HEK293 (cell line): ENCODE measurements at regions not wholly inside any gene's neighbourhood (a gene's known extent, or its start where the extent isn't known, plus 50 kb on each side); places are given as distances from the start of the nearest gene placed in this dataset.
A peak's percentile ranks its signal among the peaks of the same experiment; 100 is the strongest.

Source experiments
- CTCF ChIA-PET: fragments of 350-600 bp; formaldehyde crosslinking; extraction: SDS; loops from one replicate; lab custom pipeline; 2021; ENCODE audit warnings: antibody characterized with exemption; lab: Yijun Ruan, JAX
- POLR2A ChIA-PET: fragments of 300-600 bp; formaldehyde crosslinking; extraction: SDS; loops from one replicate; lab custom pipeline; 2020; ENCODE audit warnings: antibody characterized with exemption, inconsistent platforms; lab: Yijun Ruan, JAX
- H3K27ac ChIP-seq: fragments of 200-500 bp; sonication (Bioruptor generic); 2 replicates; pipeline ENCODE4 v1.5.1; 2014; ENCODE audit warnings: low read depth, low read length, control low read depth, inconsistent platforms; ENCODE audit errors: extremely low read depth
- H3K36me3 ChIP-seq, 2 experiments: fragments of 200-500 bp in 1 of 2; sonication (Bioruptor generic) in 1 of 2; 1 replicate in 1 of 2; 2 replicates in 1 of 2; pipeline ENCODE4 v1.5.1; 2014 to 2017; ENCODE audit warnings: inconsistent platforms in 2 of 2, low read length in 2 of 2; ENCODE audit not compliant: control insufficient read depth in 2 of 2, insufficient read depth in 1 of 2
- H3K4me1 ChIP-seq: fragments of 200-500 bp; sonication (Bioruptor generic); 2 replicates; pipeline ENCODE4 v1.5.1; 2014; ENCODE audit warnings: mild to moderate bottlenecking, low read length, inconsistent platforms; ENCODE audit not compliant: control insufficient read depth, insufficient read depth
- H3K4me3 ChIP-seq: 2 replicates; pipeline ENCODE4 v1.5.1; 2011; ENCODE audit warnings: low read depth, mild to moderate bottlenecking, control low read depth, low read length, moderate library complexity
- H3K9me3 ChIP-seq: fragments of 200-500 bp; sonication (Bioruptor generic); 2 replicates; pipeline ENCODE4 v1.5.1; 2014; ENCODE audit warnings: low read depth, low read length, inconsistent platforms; ENCODE audit not compliant: control insufficient read depth, insufficient read depth
- INSM2 ChIP-seq: fragments of 450-650 bp; formaldehyde crosslinking; IDR thresholded peaks from 2 replicates; pipeline ENCODE4 v1.5.1; 2016; ENCODE audit warnings: missing biosample characterization, missing genetic modification characterization
- PRDM2 ChIP-seq: fragments of 450-650 bp; formaldehyde crosslinking; IDR thresholded peaks from 2 replicates; pipeline ENCODE4 v1.5.1; 2016; ENCODE audit warnings: missing biosample characterization, missing genetic modification characterization, borderline replicate concordance
- YY1 ChIP-seq: fragments of 450-650 bp; formaldehyde crosslinking; IDR thresholded peaks from 2 replicates; pipeline ENCODE4 v1.5.1; 2018; ENCODE audit warnings: missing biosample characterization, missing genetic modification characterization
- ZNF114 ChIP-seq: fragments of 450-650 bp; formaldehyde crosslinking; IDR thresholded peaks from 2 replicates; pipeline ENCODE4 v1.5.0; 2017; ENCODE audit warnings: missing biosample characterization, missing genetic modification characterization
- ZNF174 ChIP-seq: fragments of 450-650 bp; formaldehyde crosslinking; IDR thresholded peaks from 2 replicates; pipeline ENCODE4 v1.5.0; 2017; ENCODE audit warnings: missing biosample characterization, mild to moderate bottlenecking, missing genetic modification characterization
- ZNF202 ChIP-seq: fragments of 450-650 bp; formaldehyde crosslinking; IDR thresholded peaks from 2 replicates; pipeline ENCODE4 v1.5.1; 2016; ENCODE audit warnings: missing biosample characterization, missing genetic modification characterization, borderline replicate concordance
- ZNF211 ChIP-seq: fragments of 450-650 bp; formaldehyde crosslinking; IDR thresholded peaks from 2 replicates; pipeline ENCODE4 v1.5.1; 2016; ENCODE audit warnings: low read depth, missing biosample characterization, missing genetic modification characterization
- ZNF223 ChIP-seq: fragments of 450-650 bp; formaldehyde crosslinking; IDR thresholded peaks from 2 replicates; pipeline ENCODE4 v1.5.1; 2016; ENCODE audit warnings: missing biosample characterization, missing genetic modification characterization
- ZNF350 ChIP-seq: fragments of 450-650 bp; formaldehyde crosslinking; IDR thresholded peaks from 2 replicates; pipeline ENCODE4 v1.5.0; 2017; ENCODE audit warnings: missing biosample characterization, mild to moderate bottlenecking, missing genetic modification characterization
- ZNF473 ChIP-seq: fragments of 450-650 bp; formaldehyde crosslinking; IDR thresholded peaks from 2 replicates; pipeline ENCODE4 v1.5.1; 2017; ENCODE audit warnings: missing biosample characterization, missing genetic modification characterization
- ZNF549 ChIP-seq: fragments of 450-650 bp; IDR thresholded peaks from 2 replicates; pipeline ENCODE4 v1.5.1; 2018; ENCODE audit warnings: missing biosample characterization, missing genetic modification characterization, mild to moderate bottlenecking, inconsistent platforms, moderate library complexity
- ZNF580 ChIP-seq: fragments of 450-650 bp; formaldehyde crosslinking; IDR thresholded peaks from 2 replicates; pipeline ENCODE4 v1.5.1; 2016; ENCODE audit warnings: missing biosample characterization, missing genetic modification characterization
- ZNF747 ChIP-seq: fragments of 450-650 bp; formaldehyde crosslinking; IDR thresholded peaks from 2 replicates; pipeline ENCODE4 v1.5.1; 2016; ENCODE audit warnings: missing biosample characterization, missing genetic modification characterization
- ZSCAN23 ChIP-seq: fragments of 450-650 bp; formaldehyde crosslinking; IDR thresholded peaks from 2 replicates; pipeline ENCODE4 v1.5.1; 2016; ENCODE audit warnings: missing biosample characterization, missing genetic modification characterization
- TF ChIP-seq, protein P1 (sequence below): fragments of 450-650 bp; IDR thresholded peaks from 2 replicates; pipeline ENCODE4 v1.5.1; 2018; ENCODE audit warnings: missing biosample characterization, mild to moderate bottlenecking, missing genetic modification characterization

DNA sequence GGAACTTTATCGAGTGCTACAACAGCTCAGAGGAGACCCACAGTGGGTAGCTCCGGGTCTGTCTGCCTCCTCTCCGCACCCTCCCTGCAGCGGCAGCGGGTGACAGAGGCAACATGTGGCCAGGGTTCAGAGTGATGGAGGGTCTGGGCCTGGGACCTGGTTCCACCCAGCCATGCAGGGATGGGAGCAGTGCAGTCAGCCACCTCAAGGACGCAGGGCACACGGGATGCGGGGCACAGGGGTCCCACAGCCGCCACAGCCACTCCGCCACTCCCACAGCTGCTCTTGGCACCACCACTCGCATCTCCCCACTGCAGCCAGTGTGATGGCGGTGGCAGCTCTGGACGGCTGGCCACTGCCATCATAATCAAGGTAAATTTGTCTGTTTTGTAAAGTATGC lies 892.9 kb downstream of the OLFM4 start:
- no peak overlapping the region for H3K4me3 ChIP-seq
- no peaks in the 10 kb centered on the region for H3K36me3 ChIP-seq
- H3K9me3 ChIP-seq: no peaks in the 10 kb centered on the region
- no peak overlapping the region for H3K27ac ChIP-seq
- TF ChIP-seq YY1 (tag by site-specific recombination) (no peak), ZNF202 (tag by site-specific recombination) (0 out of 2 replicates have a peak, but pooled peaks have one; percentile 54)
- POLR2A ChIA-PET: no interaction called here
- CTCF ChIA-PET: no interaction called here
- no peaks in the 10 kb centered on the region for H3K4me1 ChIP-seq

GRCh38 chr13:53941588-53942190 lies 913.1 kb downstream of the OLFM4 start:
- Histone ChIP-seq H3K4me1 (no peaks in the 10 kb centered on the region), H3K4me3 (no peak overlapping the region), H3K9me3 (no peaks in the 10 kb centered on the region), H3K36me3 (no peaks in the 10 kb centered on the region), H3K27ac (no peak overlapping the region)
- no peak for TF ChIP-seq INSM2 (tag by site-specific recombination)
- no peak for TF ChIP-seq ZNF747 (tag by site-specific recombination)
- TF ChIP-seq ZNF114: no peak
- no peak for TF ChIP-seq ZNF211 (tag by site-specific recombination)
- TF ChIP-seq ZSCAN23 (tag by site-specific recombination): no peak
- TF ChIP-seq PRDM2 (tag by site-specific recombination): no peak
- TF ChIP-seq ZNF473 (tag by site-specific recombination): no peak
- ChIA-PET CTCF (no interaction called here), POLR2A (no interaction called here)

GRCh38 chr13:53946500-53946899 lies 917.9 kb downstream of the OLFM4 start:
- POLR2A ChIA-PET: no interaction called here

More at GRCh38 chr13:53946500-53946899, 917.9 kb downstream of the OLFM4 start:
- H3K4me1 ChIP-seq: no peaks in the 10 kb centered on the region
- CTCF ChIA-PET: interaction anchor here (0.6 kb wide), 1 partner anchor 862 kb away, joined by 3 read pairs; no protein-coding TSS in a partner anchor
- H3K27ac ChIP-seq: no peak overlapping the region
- no peak for TF ChIP-seq ZNF223 (tag by site-specific recombination)
- no peak for TF ChIP-seq ZNF202 (tag by site-specific recombination)
- TF ChIP-seq ZNF350 (tag by site-specific recombination): no peak
- TF ChIP-seq ZNF174 (tag by site-specific recombination): no peak
- no peak for TF ChIP-seq ZNF549 (tag by site-specific recombination)
- TF ChIP-seq, protein P1, sequence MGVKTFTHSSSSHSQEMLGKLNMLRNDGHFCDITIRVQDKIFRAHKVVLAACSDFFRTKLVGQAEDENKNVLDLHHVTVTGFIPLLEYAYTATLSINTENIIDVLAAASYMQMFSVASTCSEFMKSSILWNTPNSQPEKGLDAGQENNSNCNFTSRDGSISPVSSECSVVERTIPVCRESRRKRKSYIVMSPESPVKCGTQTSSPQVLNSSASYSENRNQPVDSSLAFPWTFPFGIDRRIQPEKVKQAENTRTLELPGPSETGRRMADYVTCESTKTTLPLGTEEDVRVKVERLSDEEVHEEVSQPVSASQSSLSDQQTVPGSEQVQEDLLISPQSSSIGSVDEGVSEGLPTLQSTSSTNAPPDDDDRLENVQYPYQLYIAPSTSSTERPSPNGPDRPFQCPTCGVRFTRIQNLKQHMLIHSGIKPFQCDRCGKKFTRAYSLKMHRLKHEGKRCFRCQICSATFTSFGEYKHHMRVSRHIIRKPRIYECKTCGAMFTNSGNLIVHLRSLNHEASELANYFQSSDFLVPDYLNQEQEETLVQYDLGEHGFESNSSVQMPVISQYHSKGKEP (tag by site-specific recombination): no peak
- TF ChIP-seq ZNF580 (tag by site-specific recombination): no peak
- H3K9me3 ChIP-seq: no peaks in the 10 kb centered on the region
- H3K36me3 ChIP-seq: no peaks in the 10 kb centered on the region
- H3K4me3 ChIP-seq: no peak overlapping the region
